ENCODE measurements at regions not wholly inside any gene's neighbourhood (a gene's known extent, or its start where the extent isn't known, plus 50 kb on each side); places are given as distances from the start of the nearest gene placed in this dataset.

GRCh38 chr14:101135796-101136742 is 232.5 kb upstream of the RTL1 start:
- no peak for DNase-seq (ENCODE audit: low spot score)

- DNase-seq (ENCODE audit: low spot score) = no peak
These were observed 233.7 kb upstream of the RTL1 start for GRCh38 chr14:101137234-101137633.

- no peak for DNase-seq (ENCODE audit: low spot score)
These were observed 244.3 kb upstream of the RTL1 start for GRCh38 chr14:101147848-101148247.

GRCh38 chr14:101150039-101150610 is 246.6 kb upstream of the RTL1 start:
- DNase-seq (ENCODE audit: low spot score) = no peak

GRCh38 chr14:101151226-101151926 is 247.9 kb upstream of the RTL1 start:
- no peak for DNase-seq (ENCODE audit: low spot score)

GRCh38 chr14:101151927-101152305 is 248.4 kb upstream of the RTL1 start:
- DNase-seq (ENCODE audit: low spot score) = no peak

GRCh38 chr14:101152855-101153254 is 249.3 kb upstream of the RTL1 start:
- no peak for DNase-seq (ENCODE audit: low spot score)

GRCh38 chr14:101153691-101154090 is 250.2 kb upstream of the RTL1 start:
- peak; percentile 13 for DNase-seq (ENCODE audit: low spot score)

- no peak for DNase-seq (ENCODE audit: low spot score)
These were observed 252.1 kb upstream of the RTL1 start for GRCh38 chr14:101155575-101155974.

GRCh38 chr14:101167428-101167827 is 263.9 kb upstream of the RTL1 start:
- DNase-seq (ENCODE audit: low spot score) = no peak

- no peak for DNase-seq (ENCODE audit: low spot score)
These were observed 265.7 kb upstream of the RTL1 start for GRCh38 chr14:101169267-101169666.

- no peak for DNase-seq (ENCODE audit: low spot score)
These were observed 268.1 kb upstream of the RTL1 start for GRCh38 chr14:101171650-101172049.

GRCh38 chr14:101173698-101174521 is 270.4 kb upstream of the RTL1 start:
- DNase-seq (ENCODE audit: low spot score) = no peak

GRCh38 chr14:101174522-101174838 is 271.0 kb upstream of the RTL1 start:
- no peak for DNase-seq (ENCODE audit: low spot score)

GRCh38 chr14:101174980-101175606 is 271.6 kb upstream of the RTL1 start:
- no peak for DNase-seq (ENCODE audit: low spot score)

GRCh38 chr14:101175731-101176534 is 272.4 kb upstream of the RTL1 start:
- DNase-seq (ENCODE audit: low spot score) = no peak

- no peak for DNase-seq (ENCODE audit: low spot score)
These were observed 273.1 kb upstream of the RTL1 start for GRCh38 chr14:101176535-101177205.

GRCh38 chr14:101177301-101177971 is 273.9 kb upstream of the RTL1 start:
- DNase-seq (ENCODE audit: low spot score) = no peak

GRCh38 chr14:101178184-101179072 is 274.9 kb upstream of the RTL1 start:
- no peak for DNase-seq (ENCODE audit: low spot score)

Measured in COLO829 (cell line).